ENCODE measurements at regions not wholly inside any gene's neighbourhood (a gene's known extent, or its start where the extent isn't known, plus 50 kb on each side); places are given as distances from the start of the nearest gene placed in this dataset.

DNA sequence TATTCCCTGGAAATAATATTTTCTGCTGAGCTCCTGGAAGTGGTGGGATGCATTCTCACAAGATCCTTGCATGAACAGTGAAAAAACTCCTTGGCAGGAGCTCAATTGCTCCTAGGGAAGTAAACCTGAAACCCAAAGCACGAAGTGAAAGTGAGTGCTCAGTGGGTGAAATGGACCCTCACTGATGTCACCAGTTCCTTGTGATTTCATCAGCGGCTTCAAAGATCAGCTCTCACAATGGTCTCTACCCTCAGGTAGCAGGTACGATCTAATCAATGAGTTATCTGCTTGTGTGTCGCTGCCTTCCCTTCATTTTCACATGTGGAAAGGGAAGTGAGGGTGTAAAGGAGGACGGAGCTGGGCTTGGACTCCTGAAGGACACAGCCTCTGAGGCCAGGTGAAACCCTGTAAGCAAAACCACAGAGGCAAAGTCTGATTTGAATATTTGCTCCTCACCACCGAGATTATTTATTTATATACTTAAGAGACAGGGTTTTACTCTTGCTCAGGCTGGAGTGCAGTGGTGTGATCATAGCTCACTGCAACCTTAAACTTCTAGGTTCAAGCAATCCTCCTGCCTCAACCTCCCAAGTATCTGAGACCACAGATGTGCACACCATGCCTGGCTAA is 255.4 kb upstream of the LYZL1 start:
- no peak for DNase-seq (ENCODE audit: low read depth)
- no peak overlapping the region for H3K4me3 ChIP-seq (ENCODE audit: low read depth, low read length)
- TF ChIP-seq, protein P1, sequence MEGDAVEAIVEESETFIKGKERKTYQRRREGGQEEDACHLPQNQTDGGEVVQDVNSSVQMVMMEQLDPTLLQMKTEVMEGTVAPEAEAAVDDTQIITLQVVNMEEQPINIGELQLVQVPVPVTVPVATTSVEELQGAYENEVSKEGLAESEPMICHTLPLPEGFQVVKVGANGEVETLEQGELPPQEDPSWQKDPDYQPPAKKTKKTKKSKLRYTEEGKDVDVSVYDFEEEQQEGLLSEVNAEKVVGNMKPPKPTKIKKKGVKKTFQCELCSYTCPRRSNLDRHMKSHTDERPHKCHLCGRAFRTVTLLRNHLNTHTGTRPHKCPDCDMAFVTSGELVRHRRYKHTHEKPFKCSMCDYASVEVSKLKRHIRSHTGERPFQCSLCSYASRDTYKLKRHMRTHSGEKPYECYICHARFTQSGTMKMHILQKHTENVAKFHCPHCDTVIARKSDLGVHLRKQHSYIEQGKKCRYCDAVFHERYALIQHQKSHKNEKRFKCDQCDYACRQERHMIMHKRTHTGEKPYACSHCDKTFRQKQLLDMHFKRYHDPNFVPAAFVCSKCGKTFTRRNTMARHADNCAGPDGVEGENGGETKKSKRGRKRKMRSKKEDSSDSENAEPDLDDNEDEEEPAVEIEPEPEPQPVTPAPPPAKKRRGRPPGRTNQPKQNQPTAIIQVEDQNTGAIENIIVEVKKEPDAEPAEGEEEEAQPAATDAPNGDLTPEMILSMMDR (IDR thresholded peaks at IDR 0.05; ENCODE audit: insufficient read depth, low read depth, low read length) = no peak

DNA sequence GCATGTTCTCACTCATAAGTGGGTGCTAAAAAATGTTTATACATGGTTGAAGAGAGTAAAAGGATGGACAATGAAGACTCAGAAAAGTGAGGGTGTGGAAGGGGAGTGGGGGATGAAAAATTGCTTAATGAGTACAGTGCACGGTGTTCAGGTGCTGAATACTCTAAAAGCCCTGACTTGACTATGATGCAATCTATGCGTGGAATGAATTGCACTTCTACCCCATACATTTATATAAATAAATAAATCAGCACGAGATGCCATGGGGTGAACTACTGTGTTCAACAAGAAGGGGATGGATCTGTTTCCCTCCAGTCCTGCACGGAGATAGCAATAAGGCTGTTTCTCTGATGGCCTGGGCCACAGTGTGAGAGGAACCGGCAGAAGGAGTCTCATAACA is 254.3 kb upstream of the LYZL1 start:
- H3K4me3 ChIP-seq (ENCODE audit: low read depth, low read length) = no peak overlapping the region
- TF ChIP-seq, protein P1 (IDR thresholded peaks at IDR 0.05; ENCODE audit: insufficient read depth, low read depth, low read length) = no peak
- DNase-seq (ENCODE audit: low read depth) = no peak

DNA sequence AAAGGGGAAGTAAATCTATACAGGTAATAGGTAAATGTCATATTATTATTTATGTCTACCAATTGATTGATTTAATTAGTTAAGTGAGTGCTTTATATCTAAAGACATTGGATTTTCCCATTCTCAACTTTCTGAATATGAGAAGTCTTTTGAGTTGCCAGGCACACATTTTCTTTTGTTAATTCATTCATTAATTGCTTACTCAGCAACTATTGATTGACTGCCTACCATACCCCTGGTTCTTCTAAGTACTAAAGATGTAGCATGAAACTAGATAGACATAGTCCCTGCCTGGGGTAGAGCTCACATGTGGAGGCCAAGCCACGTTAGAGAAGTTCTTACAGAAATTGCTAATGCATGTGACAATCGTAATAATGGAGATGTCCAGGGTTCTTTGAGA is 253.1 kb upstream of the LYZL1 start:
- DNase-seq (ENCODE audit: low read depth) = no peak
- TF ChIP-seq, protein P1 (IDR thresholded peaks at IDR 0.05; ENCODE audit: insufficient read depth, low read depth, low read length) = no peak
- no peak overlapping the region for H3K4me3 ChIP-seq (ENCODE audit: low read depth, low read length)

DNA sequence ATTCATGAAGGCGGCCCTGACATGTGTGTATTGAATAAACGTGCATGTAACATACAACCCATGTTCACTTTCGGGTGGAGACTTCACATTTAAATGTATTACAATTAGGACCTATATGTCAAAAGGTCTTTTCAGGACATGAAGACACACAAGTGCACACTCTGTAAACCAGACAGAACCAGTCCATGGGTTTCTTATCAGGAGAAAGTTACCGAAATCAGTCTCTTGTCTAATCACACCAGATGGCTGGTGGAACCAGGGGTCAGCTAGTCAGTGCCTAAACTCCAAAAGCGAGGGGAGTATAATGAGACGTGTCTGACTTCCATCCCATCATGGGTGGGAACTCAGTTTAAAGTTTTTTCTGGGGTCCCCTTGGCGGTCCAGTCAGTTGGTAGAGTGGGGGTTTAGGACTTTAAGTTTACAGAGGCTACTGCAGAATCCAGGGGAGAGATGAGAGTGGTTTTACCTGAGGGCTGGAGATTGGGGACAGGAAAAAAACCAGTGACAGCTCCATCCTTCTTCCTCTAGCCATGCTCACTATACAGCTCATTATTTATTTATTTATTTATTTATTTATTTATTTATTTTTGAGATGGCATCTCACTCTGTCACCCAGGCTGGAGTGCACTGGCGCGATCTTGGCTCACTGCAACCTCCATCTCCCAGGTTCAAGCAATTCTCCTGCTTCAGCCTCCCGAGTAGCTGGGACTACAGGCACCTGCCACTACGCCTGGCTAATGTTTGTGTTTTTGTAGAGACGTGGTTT is 251.3 kb upstream of the LYZL1 start:
- TF ChIP-seq, protein P1 (IDR thresholded peaks at IDR 0.05; ENCODE audit: insufficient read depth, low read depth, low read length) = no peak
- no peak for DNase-seq (ENCODE audit: low read depth)
- no peak overlapping the region for H3K4me3 ChIP-seq (ENCODE audit: low read depth, low read length)

DNA sequence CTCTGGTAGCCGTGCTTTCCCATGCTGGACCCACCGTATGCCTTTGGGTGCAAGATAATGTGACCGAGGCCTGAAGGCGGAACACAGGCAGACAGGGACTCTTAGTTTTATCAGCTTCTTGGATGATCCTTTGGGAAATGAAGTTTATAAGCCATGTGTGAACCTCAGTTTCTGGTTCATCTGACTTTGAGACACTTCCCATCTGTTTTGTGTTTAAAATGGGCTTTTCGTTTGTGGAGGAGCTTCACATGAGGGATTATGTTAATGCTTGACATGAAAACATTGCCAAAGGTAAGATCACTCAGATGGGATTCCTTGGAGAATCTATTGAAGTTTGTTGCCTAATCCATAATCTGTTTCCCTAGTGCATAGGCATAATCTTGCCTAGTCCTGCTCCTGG is 249.8 kb upstream of the LYZL1 start:
- no peak overlapping the region for H3K4me3 ChIP-seq (ENCODE audit: low read depth, low read length)
- TF ChIP-seq, protein P1 (IDR thresholded peaks at IDR 0.05; ENCODE audit: insufficient read depth, low read depth, low read length) = no peak
- peak; percentile 78 for DNase-seq (ENCODE audit: low read depth)

DNA sequence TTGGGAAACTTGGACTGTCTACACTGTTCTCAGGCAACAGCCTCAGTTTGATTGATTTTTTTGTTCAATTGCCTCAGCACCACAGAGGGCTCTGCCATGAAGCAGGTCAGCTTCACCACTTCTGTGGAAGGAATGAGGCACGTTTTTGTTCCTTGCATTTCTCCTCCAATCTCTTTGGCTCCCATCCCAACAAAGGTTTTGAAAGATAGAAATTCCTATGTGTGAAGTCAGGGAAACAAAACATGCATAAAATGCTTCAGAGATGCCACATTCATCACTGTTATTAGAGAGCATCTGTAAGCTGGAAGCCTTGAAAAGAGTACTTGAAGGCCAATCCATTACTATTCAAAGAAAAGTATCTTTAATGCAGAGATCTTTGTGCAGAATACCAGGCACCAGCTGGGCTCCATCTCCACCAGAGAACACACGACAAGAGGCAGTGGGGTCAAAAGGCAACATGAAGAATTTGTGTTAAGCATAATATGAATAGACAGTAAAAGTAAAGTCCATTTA is 249.1 kb upstream of the LYZL1 start:
- H3K4me3 ChIP-seq (ENCODE audit: low read depth, low read length) = no peak overlapping the region
- DNase-seq (ENCODE audit: low read depth) = peak; percentile 80
- TF ChIP-seq, protein P1 (IDR thresholded peaks at IDR 0.05; ENCODE audit: insufficient read depth, low read depth, low read length) = no peak
